ENCODE measurements at regions not wholly inside any gene's neighbourhood (a gene's known extent, or its start where the extent isn't known, plus 50 kb on each side); places are given as distances from the start of the nearest gene placed in this dataset.

DNA sequence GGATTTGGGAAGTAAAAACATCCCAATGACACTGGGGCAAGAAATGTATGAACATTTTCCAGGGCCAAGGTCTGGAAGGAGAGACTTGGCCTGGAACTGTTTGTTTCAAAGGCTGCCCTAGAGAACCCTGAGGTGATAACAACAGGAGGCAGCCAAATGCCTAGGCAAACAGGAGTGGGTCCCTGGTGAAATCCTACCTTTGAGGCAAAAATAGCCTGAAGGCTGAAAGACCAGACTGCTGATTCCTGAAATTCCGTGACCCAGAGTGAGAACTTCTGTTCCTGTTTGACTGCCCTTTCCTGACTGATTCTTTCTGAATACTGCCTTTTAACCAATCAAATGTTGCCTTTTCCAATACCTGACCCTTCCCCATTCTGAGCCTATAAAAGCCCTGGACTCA lies 196.4 kb downstream of the NSUN3 start:
- DNase-seq: no peak

DNA sequence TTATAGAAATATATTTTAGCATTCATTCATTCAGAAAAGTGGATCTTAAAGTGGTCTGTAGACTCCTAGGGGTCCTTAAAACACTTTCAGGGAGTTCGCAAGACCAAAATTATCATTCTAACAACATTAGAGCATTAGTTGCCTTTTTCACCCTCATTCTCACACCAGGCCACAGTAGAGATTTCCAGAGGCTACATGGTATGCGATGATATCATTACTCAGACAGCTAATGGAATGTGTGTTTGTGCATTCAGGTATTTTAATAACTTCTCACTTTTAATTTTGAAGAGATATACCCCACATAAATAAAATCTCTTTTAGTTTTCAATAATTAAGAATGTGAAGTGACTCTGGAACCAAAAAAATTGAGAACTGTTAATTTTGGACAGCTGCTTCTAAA lies 206.9 kb downstream of the NSUN3 start:
- DNase-seq: no peak

- no peak for DNase-seq
Measured at GRCh38 chr3:94272016-94272415, 209.2 kb downstream of the NSUN3 start.

- no peak for DNase-seq
Measured at GRCh38 chr3:94280958-94281357, 218.1 kb downstream of the NSUN3 start.

- DNase-seq: no peak
Measured at GRCh38 chr3:94285872-94286271, 223.0 kb downstream of the NSUN3 start.

DNA sequence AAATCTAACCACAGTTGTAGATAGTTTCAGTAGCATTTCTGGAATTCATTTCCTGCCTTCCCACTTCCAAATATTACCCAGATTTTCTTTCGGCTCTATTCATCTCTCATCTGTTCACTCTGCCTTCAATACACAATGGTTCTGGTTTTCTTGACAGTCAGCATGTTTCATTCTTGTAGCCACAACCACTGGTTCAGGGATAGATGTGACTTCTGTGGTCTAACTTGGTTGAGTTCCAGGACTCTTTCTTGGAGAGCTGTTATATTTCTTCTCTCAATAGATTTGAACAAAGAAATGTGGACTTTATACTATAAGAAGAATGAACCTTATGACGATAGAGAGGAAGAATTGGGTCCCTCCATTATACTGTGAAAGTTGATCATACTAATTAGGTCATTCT lies 228.8 kb downstream of the NSUN3 start:
- no peak for DNase-seq

GRCh38 chr3:94292151-94292550 lies 229.3 kb downstream of the NSUN3 start:
- no peak for DNase-seq

GRCh38 chr3:94293793-94294195 lies 230.9 kb downstream of the NSUN3 start:
- DNase-seq: peak; percentile 12

DNA sequence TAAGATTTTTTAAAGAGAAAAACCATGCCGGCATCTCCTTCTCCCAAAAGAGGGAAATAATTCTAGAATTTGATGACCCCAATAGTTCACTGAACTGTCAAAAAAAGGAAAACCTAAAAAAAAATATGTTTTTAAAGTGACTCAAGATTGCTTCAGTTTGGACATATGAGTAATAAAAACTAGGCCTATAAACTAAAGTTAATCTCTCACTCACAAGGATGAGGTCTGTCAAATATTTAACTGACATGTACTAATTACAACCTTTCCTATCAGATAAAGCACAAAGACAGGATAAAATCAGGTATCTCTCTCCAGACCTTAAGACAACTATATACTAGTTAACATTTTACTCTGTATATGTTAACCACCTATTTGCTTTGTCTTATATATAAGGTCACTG lies 231.9 kb downstream of the NSUN3 start:
- no peak for DNase-seq

DNA sequence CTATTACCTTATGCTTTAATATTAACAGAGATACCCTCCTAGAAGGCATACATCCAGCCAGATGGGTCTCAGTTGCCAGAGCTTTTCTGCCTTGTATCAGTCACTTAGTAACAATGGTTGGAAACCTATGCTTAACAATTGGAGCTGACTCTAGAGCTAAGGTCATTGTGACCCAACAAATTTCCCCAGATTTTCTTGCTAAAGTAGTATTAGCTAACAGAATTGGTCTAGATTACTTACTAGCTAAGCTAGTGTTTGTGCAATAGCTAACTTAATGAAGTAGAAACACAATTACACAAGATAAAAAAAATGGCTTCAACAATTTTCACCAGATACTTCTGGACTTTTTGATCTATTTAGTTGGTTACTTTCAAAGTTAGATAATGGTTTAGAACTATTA lies 236.9 kb downstream of the NSUN3 start:
- DNase-seq: no peak

- DNase-seq: no peak
Measured at GRCh38 chr3:94301366-94301765, 238.5 kb downstream of the NSUN3 start.

DNA sequence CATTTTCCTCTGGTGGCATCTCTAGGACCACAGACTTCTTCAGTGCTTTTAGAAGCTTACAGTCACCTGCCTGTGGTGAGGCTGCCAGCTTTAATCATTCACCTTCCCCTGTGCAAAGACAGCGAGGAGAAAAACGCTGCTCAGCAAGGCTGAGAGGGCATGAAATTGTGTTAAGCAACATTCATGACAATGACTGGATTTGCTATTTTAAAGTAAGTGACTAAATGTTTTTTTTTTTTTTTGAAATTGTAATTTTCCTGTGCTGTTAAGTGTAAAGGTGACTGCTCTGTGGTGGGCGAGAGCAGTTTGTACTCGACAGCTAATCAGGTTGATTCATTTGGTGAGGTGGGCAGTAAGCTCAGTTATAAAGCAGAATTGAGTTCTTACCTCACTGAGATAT lies 240.4 kb downstream of the NSUN3 start:
- no peak for DNase-seq

DNA sequence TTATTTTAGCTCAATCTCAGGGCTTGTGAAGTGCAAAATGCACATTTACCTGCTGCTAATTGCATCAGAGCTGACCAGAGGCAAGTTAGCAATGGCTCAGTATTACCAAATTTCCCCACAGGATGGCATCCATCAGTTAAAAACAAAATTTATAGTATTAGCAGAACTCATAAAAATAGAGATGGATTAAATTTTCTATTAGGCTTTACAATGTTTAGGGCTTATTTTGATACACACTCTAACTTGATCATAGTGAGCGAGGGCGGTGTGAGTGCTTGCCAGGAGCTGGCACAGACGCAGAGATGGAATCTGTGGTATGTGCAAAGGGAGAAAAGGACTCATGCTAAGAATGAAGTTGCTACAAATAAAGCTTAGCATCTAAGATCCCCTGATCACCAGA lies 241.0 kb downstream of the NSUN3 start:
- no peak for DNase-seq

DNA sequence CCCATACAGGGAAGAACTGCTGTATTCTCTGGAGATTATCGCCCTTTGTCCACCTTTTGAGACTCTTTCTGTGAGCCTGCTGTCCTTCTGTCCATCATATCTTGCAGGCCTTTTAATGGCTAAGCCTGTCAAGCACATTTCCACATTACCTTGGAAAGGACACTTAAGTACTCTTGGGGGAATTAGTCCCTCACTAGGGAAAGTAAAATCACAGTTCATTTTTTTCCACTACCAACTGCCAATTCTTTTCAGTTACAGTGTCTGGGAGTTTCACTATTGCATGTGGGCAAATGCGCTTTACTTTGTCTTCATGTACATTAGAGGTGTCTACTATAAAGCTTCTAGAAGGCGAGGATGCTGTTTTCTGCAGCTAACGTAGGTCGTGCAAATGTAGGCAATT lies 242.1 kb downstream of the NSUN3 start:
- DNase-seq: no peak

DNA sequence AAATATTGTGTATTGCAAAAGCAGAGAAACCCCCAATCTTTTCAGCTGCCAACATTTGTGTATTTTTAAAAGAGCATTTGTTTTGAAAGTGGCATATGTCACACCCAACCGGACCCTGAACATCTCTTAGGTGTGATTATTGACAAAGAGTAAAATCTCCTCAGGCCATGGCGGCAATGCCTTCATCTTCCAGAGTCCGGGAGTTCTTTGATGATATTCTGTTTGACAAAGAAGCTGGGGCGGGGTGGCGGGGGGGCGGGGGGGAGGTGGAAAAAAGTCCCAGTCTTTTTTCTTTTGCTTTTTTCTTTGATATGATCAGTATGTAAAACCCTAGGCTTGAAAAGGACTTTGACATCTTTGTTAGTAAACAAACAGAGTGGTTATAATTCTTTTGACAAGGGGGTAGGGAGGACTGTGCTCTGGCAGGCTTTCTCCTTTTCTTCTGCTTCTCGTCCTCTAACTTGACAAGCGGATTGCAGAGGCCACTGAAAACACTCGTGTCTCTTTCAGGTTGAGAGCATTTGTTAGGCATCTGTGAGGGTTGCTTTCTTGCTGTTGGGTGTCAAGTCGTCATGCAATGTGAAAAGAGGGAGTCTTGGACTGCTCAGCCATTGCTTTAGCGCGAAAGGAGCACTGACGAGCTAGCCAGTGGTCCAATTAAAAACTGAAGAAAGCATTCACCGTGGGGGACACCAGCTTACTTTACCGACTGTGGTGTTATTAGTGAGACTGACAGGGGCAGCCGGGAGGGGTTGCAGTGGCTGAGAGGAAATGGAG lies 243.2 kb downstream of the NSUN3 start:
- no peak for DNase-seq

GRCh38 chr3:94307588-94307987 lies 244.7 kb downstream of the NSUN3 start:
- no peak for DNase-seq

DNA sequence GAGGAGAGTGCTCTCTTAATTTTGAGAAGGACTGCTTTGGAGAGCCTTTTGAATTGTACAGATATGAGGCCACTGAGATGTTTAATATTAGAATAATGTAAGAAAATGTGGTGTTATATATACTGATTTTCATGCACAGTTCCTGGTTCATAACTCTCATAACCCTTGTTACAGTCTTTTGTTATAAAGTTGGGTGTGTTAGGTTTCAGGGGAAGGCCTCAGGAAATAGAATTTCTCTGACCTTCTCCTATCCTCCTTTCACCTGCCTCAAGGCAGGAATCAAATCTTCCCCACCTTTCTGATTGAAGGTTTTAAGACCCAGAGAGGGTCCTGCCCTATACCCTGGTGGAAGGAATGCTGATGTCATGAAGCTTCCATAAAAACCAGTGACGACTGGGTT lies 245.9 kb downstream of the NSUN3 start:
- no peak for DNase-seq

GRCh38 chr3:94310341-94311135 lies 247.7 kb downstream of the NSUN3 start:
- DNase-seq: no peak

DNA sequence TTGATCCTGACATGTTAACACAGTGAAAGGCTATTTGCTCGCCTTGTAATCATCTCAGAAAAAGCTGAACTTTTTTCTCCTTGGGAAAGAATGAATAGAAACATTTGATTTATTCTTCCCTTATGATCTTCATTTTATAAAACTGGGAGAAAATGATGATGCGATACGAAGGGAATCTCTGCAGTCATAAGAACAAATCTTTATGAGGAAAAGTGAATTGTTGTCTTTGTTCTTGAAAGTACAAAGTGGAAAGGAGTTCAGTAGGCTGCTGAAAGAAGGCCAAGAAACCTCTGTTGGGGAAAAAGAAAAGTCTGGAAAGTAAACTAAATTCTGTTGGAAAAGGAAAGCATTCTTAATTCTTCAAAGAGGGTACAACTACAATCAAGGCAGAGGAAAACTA lies 248.8 kb downstream of the NSUN3 start:
- no peak for DNase-seq

- no peak for DNase-seq
Measured at GRCh38 chr3:94314218-94314883, 251.5 kb downstream of the NSUN3 start.

DNA sequence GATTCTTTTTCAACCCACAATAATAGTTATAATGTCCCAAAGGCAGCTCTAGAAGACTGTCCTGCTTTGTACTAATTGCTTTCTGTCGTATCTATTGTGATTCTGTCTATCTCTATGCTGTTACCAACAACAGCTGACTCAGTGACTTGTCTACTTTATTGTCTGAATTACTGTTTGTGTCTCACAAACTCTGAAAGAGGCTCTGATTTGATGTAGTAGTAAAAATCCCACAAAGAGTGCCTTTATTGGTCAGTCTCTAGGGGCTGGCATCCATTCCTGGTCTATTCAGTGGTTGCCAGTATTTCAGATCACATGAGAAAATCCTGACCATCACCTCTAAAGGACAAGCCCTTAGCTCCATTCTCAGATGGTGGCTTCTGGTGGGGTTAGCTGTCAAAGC lies 254.2 kb downstream of the NSUN3 start:
- no peak for DNase-seq

DNA sequence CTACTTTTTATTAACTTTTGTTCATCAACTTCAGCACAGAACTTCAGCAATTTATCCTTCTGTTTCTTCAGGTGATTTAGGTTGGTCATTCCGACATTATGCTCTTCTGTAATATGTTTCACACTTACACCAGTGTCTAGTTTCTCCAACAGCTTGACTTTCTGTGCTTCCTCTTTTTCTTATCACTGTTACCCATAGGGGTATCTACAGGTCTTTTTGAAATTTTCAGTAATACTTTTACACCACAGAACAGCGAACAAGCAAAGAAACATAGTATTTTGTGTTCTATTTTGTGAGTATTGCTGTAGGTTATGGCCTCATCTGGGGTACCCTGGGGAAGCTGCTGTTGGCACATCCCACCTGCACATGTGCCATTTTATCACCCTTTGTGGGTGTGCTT lies 260.7 kb downstream of the NSUN3 start:
- no peak for DNase-seq

- DNase-seq: no peak
Measured at GRCh38 chr3:94331831-94332230, 269.0 kb downstream of the NSUN3 start.
